SJSA1 (cell line): ENCODE measurements at regions not wholly inside any gene's neighbourhood (a gene's known extent, or its start where the extent isn't known, plus 50 kb on each side); places are given as distances from the start of the nearest gene placed in this dataset.
"Not testable (repeated sequence)": the region's sequence is repeated elsewhere in the genome, so short reads cannot be mapped to it uniquely, and the experiment has no call there.

Source experiments
- DNase-seq, 2 experiments: peaks; one replicate each; pipeline ENCODE4 v3.0.0-alpha.2; 2015 to 2020; ENCODE audit warnings: low spot score in 2 of 2, low read depth in 1 of 2
- H3K27ac ChIP-seq: fragments of 250-450 bp; sonication (Bioruptor Pico); 2 replicates; pipeline ENCODE4 v1.5.1; 2020; ENCODE audit warnings: mild to moderate bottlenecking, moderate library complexity
- H3K27me3 ChIP-seq: fragments of 250-450 bp; sonication (Bioruptor Pico); replicated peaks from 2 replicates; pipeline ENCODE4 v1.5.1; 2020; ENCODE audit warnings: mild to moderate bottlenecking, moderate library complexity
- H3K36me3 ChIP-seq: fragments of 250-450 bp; sonication (Bioruptor Pico); 2 replicates; pipeline ENCODE4 v1.5.1; 2020; ENCODE audit warnings: mild to moderate bottlenecking
- H3K4me1 ChIP-seq: fragments of 250-450 bp; sonication (Bioruptor Pico); replicated peaks from 2 replicates; pipeline ENCODE4 v1.6.1; 2021; ENCODE audit warnings: mild to moderate bottlenecking
- H3K4me3 ChIP-seq: fragments of 250-450 bp; sonication (Bioruptor Pico); 2 replicates; pipeline ENCODE4 v1.5.1; 2020; ENCODE audit warnings: mild to moderate bottlenecking
- H3K9me3 ChIP-seq: fragments of 250-450 bp; sonication (Bioruptor Pico); replicated peaks from 2 replicates; pipeline ENCODE4 v1.5.1; 2020; ENCODE audit warnings: mild to moderate bottlenecking

GRCh38 chr12:92405801-92406251 is 260.2 kb upstream of the BTG1 start:
- H3K36me3 ChIP-seq, H3K4me1 ChIP-seq, H3K4me3 ChIP-seq, H3K27me3 ChIP-seq, DNase-seq, H3K27ac ChIP-seq, H3K9me3 ChIP-seq: not testable (repeated sequence)

- Histone ChIP-seq H3K27ac (no peak overlapping the region), H3K9me3 (no peaks in the 10 kb centered on the region), H3K27me3 (no peaks in the 10 kb centered on the region), H3K4me1 (no peaks in the 10 kb centered on the region), H3K36me3 (no peaks in the 10 kb centered on the region), H3K4me3 (no peak overlapping the region)
- no peak for DNase-seq
These were observed 259.3 kb upstream of the BTG1 start for GRCh38 chr12:92404921-92405320.

GRCh38 chr12:92404259-92404894 is 258.7 kb upstream of the BTG1 start:
- no peaks in the 10 kb centered on the region for H3K36me3 ChIP-seq
- no peaks in the 10 kb centered on the region for H3K27me3 ChIP-seq
- no peaks in the 10 kb centered on the region for H3K4me1 ChIP-seq
- no peak overlapping the region for H3K27ac ChIP-seq
- no peaks in the 10 kb centered on the region for H3K9me3 ChIP-seq
- DNase-seq: no peak
- H3K4me3 ChIP-seq: no peak overlapping the region

- H3K4me1 ChIP-seq: no peaks in the 10 kb centered on the region
- no peak overlapping the region for H3K4me3 ChIP-seq
- no peaks in the 10 kb centered on the region for H3K27me3 ChIP-seq
- no peak overlapping the region for H3K27ac ChIP-seq
- no peaks in the 10 kb centered on the region for H3K36me3 ChIP-seq
- no peak for DNase-seq
- H3K9me3 ChIP-seq: no peaks in the 10 kb centered on the region
These were observed 257.8 kb upstream of the BTG1 start for GRCh38 chr12:92403210-92404175.

GRCh38 chr12:92402415-92402814 is 256.8 kb upstream of the BTG1 start:
- Histone ChIP-seq H3K27me3 (no peaks in the 10 kb centered on the region), H3K9me3 (no peaks in the 10 kb centered on the region), H3K27ac (no peak overlapping the region), H3K36me3 (no peaks in the 10 kb centered on the region), H3K4me3 (no peak overlapping the region), H3K4me1 (no peaks in the 10 kb centered on the region)
- no peak for DNase-seq

- H3K4me1 ChIP-seq: no peaks in the 10 kb centered on the region
- no peaks in the 10 kb centered on the region for H3K27me3 ChIP-seq
- no peaks in the 10 kb centered on the region for H3K36me3 ChIP-seq
- H3K4me3 ChIP-seq: no peak overlapping the region
- no peak for DNase-seq
- no peaks in the 10 kb centered on the region for H3K9me3 ChIP-seq
- H3K27ac ChIP-seq: no peak overlapping the region
These were observed 254.4 kb upstream of the BTG1 start for GRCh38 chr12:92400006-92400405.

GRCh38 chr12:92398565-92399309 is 253.1 kb upstream of the BTG1 start:
- DNase-seq: no peak
- Histone ChIP-seq H3K4me1 (no peaks in the 10 kb centered on the region), H3K4me3 (no peak overlapping the region), H3K27ac (no peak overlapping the region), H3K36me3 (no peaks in the 10 kb centered on the region), H3K9me3 (no peaks in the 10 kb centered on the region), H3K27me3 (no peaks in the 10 kb centered on the region)

GRCh38 chr12:92396647-92397252 is 251.1 kb upstream of the BTG1 start:
- Histone ChIP-seq H3K4me1 (no peaks in the 10 kb centered on the region), H3K36me3 (no peaks in the 10 kb centered on the region), H3K9me3 (no peaks in the 10 kb centered on the region), H3K27me3 (no peaks in the 10 kb centered on the region), H3K4me3 (no peak overlapping the region), H3K27ac (no peak overlapping the region)
- DNase-seq: no peak

GRCh38 chr12:92395322-92395721 is 249.7 kb upstream of the BTG1 start:
- Histone ChIP-seq H3K27me3 (no peaks in the 10 kb centered on the region), H3K4me3 (no peak overlapping the region), H3K36me3 (no peaks in the 10 kb centered on the region), H3K27ac (no peak overlapping the region), H3K4me1 (no peaks in the 10 kb centered on the region), H3K9me3 (no peaks in the 10 kb centered on the region)
- DNase-seq: no peak

GRCh38 chr12:92394895-92395294 is 249.2 kb upstream of the BTG1 start:
- H3K36me3 ChIP-seq: no peaks in the 10 kb centered on the region
- no peaks in the 10 kb centered on the region for H3K4me1 ChIP-seq
- no peak overlapping the region for H3K27ac ChIP-seq
- H3K9me3 ChIP-seq: no peaks in the 10 kb centered on the region
- H3K27me3 ChIP-seq: no peaks in the 10 kb centered on the region
- no peak for DNase-seq
- no peak overlapping the region for H3K4me3 ChIP-seq

- Histone ChIP-seq H3K9me3 (no peaks in the 10 kb centered on the region), H3K36me3 (no peaks in the 10 kb centered on the region), H3K4me1 (no peaks in the 10 kb centered on the region), H3K27me3 (no peaks in the 10 kb centered on the region), H3K27ac (no peak overlapping the region), H3K4me3 (no peak overlapping the region)
- DNase-seq: no peak
These were observed 247.9 kb upstream of the BTG1 start for GRCh38 chr12:92393504-92393903.

GRCh38 chr12:92391726-92392125 is 246.1 kb upstream of the BTG1 start:
- not testable (repeated sequence) for DNase-seq, H3K27ac ChIP-seq, H3K9me3 ChIP-seq, H3K4me3 ChIP-seq, H3K27me3 ChIP-seq, H3K36me3 ChIP-seq, H3K4me1 ChIP-seq

GRCh38 chr12:92389466-92389865 is 243.8 kb upstream of the BTG1 start:
- Histone ChIP-seq H3K4me1 (no peaks in the 10 kb centered on the region), H3K27ac (no peak overlapping the region), H3K9me3 (no peaks in the 10 kb centered on the region), H3K4me3 (no peak overlapping the region), H3K36me3 (no peaks in the 10 kb centered on the region), H3K27me3 (no peaks in the 10 kb centered on the region)
- no peak for DNase-seq
